CD4-positive, alpha-beta T cell treated with Interleukin-17A for 4 hours (primary cell): ENCODE measurements at regions not wholly inside any gene's neighbourhood (a gene's known extent, or its start where the extent isn't known, plus 50 kb on each side); places are given as distances from the start of the nearest gene placed in this dataset.

Source experiments
- DNase-seq: peaks from one replicate; pipeline ENCODE4 v3.0.0-alpha.2; 2020; ENCODE audit warnings: mixed read lengths

DNA sequence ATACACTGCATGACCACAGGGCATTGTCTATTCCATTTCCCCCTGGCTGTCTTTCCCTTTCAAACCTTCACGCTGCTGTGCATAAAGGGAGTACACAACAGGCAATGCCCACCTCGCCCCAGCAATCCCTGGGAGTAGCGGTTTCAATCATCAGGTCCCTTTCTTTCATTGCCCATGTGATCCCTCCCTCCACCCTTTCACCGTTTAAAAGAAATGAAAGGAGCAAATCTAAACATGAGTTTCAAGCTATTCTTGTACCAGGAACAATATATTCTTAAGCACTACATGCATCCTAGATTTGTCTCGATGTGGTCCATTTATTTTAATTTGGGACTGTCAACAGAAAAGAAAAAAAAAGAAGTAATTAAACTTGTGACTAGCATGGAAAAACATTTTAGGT is 123.4 kb upstream of the ARGLU1 start:
- DNase-seq, result no peak

DNA sequence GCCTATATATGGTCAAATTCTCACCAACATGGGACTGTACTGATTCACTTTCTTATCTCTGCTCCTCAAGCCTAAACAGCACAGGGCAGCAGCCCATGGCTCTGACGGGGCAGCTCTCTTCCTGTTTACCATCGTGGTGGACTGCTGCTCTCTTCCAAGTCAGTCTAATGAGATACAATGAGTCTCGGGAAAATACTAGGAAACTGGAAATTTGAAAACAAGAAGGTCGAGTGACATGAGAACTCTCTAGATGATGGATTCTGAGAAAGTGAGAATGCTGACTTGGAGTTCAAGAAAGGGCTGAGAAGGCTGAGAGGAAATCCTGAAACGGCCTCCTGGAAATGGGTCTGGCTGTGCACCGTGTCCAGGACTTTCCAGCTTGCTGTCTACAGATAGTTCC is 122.8 kb upstream of the ARGLU1 start:
- DNase-seq, result no peak

DNA sequence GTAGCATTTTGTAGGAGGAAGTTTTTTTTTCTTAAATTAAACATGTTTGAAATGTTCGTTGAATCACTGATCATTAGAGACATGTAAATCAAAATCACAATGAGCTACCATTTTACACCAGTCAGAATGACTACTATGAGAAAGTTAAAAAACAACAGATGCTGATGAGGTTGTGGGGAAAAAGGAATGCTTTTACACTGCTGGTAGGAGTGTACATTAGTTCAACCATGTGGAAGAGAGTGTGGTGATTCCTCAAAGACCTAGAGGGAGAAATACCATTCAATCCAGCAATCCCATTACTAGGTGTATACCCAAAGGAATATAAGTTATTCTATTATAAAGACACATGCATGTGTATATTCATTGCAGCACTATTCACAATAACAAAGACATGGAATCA is 122.0 kb upstream of the ARGLU1 start:
- no peak for DNase-seq

DNA sequence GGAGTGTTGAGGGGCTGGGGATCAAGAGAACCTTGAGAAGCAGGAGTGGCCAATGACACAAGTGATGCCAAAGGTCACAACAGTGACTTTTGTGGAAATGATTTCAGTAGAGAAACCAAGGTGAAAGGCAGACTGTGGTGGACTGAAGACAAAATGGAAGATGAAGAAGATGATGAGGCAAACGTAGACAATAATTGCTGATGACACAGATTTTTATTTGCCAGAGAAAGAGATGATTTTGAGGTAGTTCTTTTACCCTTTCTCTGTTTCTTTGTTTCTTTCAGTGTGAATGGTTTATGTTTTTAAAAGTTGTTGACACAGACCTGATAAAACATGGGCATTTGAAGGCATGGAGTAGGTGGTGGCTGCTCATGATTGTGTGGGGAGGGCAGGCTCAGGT is 121.0 kb upstream of the ARGLU1 start:
- no peak for DNase-seq

DNA sequence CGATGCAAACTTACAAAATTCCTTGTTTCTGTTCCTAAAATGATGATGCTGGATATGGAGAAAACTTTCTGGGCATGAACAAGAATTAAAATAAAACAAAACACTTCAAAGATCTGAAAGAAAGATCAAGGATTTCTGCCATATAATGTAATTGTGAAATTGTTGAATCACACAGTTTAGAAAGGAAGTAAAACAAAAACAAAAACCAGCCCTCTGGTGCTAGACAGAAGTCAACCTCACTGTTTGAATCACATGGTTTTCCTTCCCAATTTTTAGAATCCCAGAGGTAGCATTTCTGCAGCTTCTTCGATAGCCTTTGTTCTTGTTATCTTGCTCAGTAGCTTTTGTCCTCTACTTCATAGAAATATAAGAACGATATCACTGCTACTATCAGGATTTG is 118.2 kb upstream of the ARGLU1 start:
- DNase-seq, result no peak

DNA sequence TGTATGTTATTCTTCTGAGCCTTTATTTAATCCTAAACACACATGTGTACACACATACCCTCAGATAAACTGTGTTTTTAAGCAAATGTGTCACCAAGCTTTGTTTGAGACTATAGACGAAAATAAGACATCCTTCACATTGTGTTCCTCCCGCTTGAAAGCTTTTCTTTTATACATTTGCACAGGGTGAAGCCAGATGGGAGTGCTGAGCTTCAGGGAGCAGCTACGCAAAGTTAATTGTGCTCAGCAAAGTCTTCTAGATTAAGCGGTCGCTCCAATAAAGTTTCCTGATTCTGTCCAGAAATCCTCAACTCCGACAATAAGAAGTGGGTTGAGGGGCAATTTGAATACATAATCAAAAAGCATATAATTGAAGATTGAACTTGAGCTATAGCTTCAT is 117.2 kb upstream of the ARGLU1 start:
- DNase-seq, result no peak

DNA sequence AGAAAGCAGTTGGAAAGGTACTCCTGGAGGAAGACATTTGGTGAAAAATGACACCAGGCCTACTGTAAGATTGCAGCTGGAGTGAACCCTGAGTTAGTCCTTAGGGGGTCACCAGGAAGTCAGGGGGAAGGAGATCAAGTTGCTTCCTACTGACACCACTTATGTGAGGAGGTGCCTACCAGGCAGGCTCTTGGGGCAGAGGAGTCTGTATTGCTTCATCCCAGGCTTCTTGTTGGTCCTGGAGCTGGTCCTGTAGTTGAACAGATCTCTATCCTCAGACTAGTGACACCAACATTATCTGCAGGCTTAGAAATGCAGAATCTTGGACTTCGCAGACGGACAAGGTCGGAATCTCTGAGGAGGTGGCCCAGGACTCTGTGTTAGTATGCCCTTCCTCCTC is 116.0 kb upstream of the ARGLU1 start:
- DNase-seq, result no peak

DNA sequence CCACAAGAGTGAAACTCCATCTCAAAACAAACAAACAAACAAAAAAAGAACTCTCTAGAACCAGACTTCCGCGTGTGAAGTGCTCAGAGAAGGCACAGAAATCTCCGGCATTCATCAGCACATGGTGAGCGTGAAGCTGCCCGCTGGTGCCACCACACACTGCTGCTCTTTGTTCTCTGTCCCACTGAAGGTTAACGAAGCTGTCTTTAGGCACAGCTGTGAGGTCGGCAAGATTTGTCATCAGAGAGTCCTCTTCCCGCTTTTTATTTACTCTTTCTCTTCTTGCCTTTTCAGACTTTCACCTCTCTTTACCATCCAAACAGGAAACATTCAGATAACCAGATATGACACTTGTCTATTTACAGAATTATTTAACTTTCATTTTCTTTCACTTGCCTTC is 115.2 kb upstream of the ARGLU1 start:
- no peak for DNase-seq

DNA sequence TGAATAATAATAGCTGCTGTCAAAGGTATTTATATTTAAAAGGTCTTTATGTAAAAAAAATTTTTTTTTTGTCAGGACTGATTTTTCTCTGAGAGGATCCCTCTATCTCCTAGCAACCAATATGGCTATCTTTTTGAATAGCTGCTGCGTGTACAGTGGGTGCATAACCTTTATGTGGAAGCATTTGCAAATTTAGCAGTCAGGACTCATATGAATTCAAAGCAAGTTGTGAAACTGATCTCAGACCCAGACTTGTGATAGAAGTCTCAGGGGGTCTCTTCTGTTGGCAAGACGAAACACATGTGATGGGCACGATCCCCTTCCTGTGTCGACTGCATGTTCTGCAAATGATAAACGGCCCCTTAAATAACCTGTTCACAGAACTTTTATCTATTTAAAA is 114.1 kb upstream of the ARGLU1 start:
- DNase-seq, result no peak

DNA sequence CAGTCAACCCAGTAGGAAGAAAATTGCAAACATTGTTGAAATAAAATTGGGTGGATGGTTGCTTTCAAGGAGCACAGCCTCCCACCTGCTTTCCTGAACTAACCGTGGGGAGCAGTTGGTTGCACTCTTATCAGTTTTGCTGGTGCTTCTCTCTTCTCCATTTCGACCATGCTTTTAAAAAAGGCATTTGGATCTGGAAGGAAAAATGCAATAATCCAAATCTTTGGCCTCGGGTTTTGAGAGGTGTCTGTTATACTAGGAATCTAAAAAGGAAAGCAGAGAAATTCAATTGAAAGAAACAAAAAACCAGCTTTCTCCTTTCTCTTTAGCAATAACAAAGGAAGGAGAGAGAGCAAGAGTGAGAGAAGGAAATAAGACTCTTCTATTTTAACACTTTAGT is 113.6 kb upstream of the ARGLU1 start:
- no peak for DNase-seq

DNA sequence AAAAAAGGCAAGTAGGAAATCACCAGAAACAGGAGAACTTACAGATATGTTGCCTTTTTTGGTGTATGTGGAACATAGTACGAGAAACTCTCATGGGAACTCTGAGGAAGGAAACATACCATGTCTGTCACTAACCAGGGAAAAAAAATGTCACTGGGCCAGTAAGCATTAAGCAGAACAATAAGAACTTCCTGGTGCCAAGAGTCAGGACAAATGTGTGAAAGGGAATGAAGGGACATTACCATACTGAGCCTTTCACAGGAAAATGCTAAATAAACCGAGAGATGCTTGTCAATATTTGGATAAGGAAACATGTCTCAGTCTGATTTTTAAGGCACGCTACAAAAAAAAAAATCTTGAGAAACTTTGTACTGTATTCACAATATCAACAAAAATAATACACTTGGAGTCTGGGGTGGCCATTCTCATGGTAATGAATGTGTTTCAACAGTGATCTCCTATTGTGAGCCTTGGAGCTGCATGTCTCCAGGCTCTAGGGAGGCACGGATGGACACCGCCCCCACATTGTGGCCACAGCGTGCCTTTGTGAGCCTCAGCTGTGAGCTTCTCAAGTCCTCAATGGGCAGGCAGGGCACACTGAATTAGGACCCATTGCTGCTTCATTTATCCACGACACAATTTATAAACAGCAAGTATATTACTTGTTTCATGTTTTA is 113.0 kb upstream of the ARGLU1 start:
- DNase-seq, result no peak

DNA sequence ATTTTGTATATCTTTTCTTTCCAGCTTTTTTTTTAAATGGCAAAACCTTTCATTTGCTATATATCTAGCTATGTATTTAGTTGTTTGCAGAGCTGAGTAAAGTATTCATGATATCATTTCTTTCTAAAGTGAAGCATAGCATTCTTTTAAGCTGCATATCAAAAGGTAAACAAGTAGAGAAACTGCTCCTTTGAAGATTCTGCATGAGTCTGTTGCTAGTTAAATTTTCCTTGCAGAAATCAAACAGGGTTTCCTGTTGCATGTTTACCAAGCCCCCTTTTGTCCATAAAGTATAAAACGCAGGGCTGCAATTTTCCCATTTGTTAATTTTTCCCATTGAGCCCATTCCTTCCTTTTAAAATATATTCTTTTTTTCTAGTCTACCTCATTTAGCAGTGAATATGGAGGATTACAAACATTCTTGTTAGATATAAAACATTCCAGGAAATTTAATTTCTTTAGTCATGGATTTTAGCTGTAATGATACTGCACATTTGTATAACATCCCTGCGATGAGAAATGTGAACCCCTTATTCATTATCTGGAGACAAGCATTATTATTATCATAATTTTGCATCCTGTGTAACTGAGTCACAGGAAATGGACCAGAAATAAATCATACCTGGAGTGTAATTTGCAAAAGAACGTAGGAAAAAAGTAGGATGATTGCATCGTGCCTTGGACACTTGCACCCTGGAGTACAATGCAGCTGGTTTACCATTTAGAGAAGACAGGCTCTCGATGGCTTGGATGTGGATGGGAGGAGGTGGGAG is 110.9 kb upstream of the ARGLU1 start:
- DNase-seq, result no peak

DNA sequence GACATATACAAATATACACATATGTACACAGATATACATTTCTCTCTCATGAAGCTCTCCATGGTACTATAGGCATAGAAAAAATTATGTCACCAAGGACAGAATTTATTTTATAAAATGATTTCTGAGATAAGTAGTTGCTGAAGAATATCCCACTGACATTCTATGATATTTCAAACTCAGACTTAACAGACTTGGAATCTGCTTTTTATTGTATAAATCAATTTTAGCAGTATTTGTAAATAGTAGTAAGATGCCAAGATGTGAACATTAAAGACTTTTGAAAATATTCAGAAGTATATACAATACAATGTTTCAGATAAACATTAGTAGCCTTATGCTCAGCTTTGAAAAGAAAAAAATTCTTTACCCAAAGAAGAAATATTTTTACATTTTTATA is 107.4 kb upstream of the ARGLU1 start:
- DNase-seq, result no peak

DNA sequence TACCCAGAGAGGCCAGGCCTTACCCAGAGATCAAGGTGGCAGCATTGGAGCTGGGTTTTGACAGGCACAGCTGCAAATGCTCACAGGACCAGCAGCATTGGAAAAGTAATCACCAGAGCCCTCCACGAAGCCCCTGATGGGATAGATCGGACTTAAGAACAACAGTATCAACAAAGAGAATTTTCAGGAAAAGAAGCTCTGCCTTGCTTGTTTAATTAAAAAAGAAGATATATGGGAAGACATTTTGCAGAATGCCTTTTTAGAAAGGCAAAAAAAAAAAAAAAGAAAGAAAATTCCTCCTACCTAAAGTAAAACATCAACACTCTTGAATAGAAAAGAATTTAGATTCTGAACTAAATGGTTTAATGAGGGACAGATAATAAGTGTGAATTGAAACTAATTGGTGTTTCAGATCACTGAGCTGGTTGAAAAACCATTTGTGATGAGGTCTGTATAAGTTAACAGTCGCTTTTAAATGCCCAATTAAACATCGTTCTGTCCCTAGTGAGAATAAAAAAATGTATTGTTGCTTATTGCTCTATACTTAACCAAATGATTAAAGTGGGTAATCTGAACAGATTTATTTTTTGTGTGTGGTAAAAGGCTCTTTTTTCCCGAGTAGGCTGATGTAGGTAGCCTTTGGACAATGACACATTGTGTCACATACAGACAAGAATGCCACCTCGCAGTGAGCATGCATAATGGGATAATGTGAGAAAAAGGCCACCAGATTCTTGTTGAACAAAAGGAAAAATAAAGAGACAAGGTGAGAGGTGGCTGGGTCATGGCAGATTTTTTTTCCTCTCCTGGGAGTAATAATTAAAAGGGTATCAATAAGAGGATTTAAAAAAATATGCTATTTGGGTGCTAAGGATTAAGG is 93.0 kb upstream of the ARGLU1 start:
- no peak for DNase-seq

DNA sequence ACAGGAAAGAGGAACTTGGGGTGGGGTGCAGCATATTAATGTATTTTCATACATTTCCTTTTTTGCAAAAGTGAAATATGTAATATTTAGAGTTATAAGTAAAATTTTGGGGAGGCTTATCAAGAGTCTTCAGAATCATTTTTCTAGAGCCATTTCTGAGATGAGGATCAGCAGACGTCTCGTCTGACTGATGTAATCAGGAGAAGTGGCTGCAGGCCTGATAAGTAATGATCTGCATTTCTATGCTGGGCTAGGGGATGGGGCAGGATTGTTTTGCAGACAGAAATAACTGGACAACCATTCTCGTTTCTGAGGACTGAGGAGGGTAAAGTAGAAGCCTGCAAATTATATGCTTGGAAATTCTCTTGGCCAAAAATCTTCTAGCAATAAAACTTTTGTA is 89.2 kb upstream of the ARGLU1 start:
- DNase-seq, result no peak

DNA sequence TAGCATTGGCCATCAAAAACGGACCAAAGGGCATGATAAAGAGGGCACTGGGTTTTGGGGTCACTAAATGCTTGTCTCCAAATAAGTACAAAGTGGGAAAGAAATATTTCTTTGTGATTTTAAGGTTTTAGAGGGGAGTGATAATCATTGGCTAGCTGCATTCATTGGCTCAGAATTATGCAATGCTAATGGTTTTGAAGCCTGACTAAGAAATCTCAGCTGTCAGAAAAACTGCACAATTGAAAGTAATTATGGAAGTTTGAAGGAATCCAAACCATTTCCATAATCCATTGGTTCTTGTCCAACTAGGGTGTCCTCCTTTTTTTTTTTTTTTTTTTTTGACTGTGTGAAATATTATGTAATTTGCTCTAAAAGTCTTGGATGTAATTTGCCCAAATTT is 88.2 kb upstream of the ARGLU1 start:
- DNase-seq, result no peak

DNA sequence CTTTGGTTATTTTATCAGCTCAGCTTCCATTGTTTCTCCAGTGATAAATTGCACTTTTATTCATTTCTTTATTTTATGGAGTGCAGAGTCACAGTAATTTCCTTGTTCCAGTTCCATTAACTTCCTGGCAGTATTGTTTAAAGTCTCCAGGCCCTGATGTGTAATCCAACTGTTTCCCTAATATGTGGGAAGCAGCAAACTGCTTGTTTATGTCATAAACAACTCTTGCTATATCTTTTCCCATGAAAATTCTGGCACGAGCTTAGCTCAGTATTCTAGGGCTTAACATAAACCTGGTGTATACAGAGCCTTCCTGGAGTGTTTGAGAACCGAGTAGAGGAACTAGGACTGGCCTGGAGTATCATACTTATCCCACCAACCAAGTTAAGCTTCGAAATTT is 83.5 kb upstream of the ARGLU1 start:
- no peak for DNase-seq

DNA sequence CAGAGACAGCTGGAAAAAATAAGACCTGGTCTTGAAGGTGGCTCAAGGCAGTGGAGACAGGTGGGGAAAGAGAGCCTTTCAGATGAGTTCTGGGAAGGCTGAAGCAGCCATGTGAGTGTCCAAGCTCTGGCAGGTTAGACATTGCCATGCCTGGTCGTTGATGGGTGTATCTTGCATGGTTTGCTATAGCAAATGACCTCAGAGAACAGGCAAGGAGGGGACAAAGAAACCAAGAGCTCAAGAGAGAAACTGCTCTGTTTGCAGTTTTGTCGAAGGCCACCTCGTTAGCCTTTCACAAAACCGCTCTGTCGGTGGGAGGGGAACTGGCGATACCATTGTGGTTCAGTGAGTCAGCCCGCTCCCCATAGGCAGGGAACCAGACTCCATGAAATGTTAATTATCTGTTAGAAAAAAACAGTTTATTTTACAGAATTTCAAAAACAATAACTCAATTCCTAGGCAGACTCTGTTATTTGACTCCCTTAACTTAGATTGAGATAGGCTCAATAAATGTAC is 82.8 kb upstream of the ARGLU1 start:
- no peak for DNase-seq

DNA sequence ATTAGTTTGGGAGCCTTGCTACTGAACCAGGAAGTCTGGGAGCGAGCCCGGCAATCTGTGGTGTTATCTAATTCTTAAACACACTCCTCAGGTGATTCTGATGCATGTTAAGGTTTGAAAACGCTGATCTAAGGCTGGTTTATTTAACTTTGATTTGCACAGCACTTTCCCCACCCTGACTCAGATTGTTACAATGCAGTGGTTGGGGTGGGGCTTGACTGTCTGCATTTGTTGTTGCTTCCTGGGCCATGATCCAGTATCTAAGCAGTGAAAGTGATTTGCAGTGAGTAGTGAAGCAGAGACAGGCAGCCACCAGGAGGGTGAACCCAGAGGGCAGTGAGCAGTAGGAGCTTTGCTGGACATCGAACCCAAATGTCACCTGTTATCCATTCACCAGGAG is 81.6 kb upstream of the ARGLU1 start:
- no peak for DNase-seq

DNA sequence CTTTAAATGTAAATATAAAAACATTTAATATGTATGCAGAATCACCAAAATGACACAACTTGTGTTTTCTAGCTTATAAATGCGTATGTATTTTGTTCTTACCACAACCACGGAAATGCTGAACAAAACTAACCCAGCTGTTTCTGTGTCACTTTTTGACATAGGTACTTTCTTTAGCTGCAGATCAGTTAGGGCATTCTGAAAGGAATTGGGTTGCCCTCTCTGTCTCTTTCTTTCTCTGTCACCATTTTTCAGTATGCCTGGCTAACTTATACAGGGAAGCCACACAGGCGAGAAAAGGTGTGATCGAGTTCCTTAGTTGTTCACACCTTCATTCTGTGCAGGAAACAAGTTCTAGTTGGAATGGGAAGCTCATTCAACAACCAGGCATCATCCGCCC is 72.6 kb upstream of the ARGLU1 start:
- DNase-seq, result no peak

DNA sequence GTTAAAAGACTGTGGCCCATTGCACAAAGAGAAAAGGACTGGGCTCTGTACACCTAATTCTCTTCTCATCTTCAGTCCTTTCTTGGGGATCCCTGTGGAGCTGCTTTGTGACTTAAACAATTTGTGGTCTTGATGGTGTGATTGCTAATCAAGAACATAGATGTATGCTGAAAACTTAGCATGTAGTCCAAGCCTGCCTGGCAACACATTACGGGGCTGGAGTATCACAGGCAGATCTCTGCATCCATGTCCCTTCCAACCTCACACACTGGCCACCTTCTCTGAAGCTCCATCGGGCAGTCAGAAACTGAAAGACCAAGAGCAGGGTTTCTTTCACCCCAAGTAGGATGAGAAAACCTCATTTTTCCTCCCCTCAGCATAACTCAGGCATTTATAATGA is 69.6 kb upstream of the ARGLU1 start:
- DNase-seq, result no peak

DNA sequence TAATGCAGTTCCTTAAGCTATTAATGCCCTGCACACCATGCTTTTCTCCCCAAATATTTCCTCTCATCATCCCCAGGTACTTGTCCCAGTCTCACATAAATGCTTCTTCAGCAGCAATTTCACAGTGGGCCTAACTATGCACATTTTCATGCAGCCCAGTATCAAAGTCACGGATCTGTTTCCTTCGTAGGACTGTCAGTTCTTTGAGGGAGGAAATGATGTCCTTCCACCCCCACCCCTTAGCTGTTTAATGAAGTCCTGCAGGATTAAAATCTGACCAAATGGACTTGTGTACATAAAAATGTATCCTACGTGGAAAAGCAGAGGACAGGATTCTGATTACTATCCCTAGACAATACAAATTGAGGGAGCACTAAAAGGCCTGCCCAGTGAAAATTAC is 68.6 kb upstream of the ARGLU1 start:
- DNase-seq, result no peak

DNA sequence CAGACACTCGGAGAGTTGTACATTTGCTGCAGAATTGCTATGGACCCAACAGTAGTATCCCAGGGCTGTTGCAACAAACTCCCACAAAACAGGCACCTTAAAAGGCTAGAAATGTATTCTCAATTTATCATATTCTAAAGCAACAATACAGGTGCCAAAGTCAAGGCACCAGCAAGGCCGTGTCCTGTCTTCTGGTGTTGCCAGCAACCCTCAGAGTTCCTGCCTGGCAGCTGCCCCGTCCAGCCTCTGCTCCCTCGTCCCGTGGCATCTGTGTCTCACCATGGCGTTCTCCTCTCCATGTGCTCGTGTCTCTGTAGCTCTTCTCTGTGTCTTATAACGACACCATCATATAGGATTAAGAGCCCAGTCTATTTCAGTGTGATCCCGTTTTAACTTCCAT is 67.7 kb upstream of the ARGLU1 start:
- no peak for DNase-seq

DNA sequence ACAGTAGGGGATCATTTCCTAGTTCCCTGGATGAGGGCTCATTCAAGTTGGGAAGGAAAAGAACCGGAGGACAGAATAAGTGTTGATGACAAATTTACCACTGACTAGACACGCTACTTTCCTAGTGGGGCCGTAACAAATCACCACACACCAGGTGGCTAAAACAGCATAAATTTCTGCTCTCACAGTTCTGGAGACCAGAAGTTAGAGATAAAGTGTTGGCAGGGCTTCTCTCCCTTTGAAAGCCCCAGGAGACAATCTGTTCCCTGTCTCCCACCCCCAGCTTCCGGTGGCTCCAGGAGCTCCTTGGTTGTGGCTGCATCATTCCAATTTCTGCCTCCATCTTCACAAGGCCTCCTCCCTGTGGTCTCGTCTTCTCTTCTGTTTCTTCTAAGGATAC is 65.4 kb upstream of the ARGLU1 start:
- DNase-seq, result no peak
